H9 (cell line): ENCODE measurements at regions not wholly inside any gene's neighbourhood (a gene's known extent, or its start where the extent isn't known, plus 50 kb on each side); places are given as distances from the start of the nearest gene placed in this dataset.

Experiments
- DNase-seq: peaks from one replicate; pipeline ENCODE4 v3.0.0-alpha.2; 2017
- H2AFZ ChIP-seq: one replicate; pipeline ENCODE4 v1.6.1; 2013; ENCODE audit warnings: mild to moderate bottlenecking, low read length, control low read depth, moderate library complexity
- H2AK5ac ChIP-seq: 2 replicates; pipeline ENCODE4 v1.6.1; 2013; ENCODE audit warnings: low read length, control low read depth, mixed read lengths; ENCODE audit not compliant: insufficient read length
- H2BK120ac ChIP-seq: one replicate; pipeline ENCODE4 v1.6.1; 2013; ENCODE audit warnings: low read depth, mild to moderate bottlenecking, low read length, control low read depth, inconsistent platforms; ENCODE audit not compliant: poor library complexity, severe bottlenecking
- H2BK12ac ChIP-seq: 2 replicates; pipeline ENCODE4 v1.6.1; 2013; ENCODE audit warnings: low read length, control low read depth, mixed read lengths, low read depth; ENCODE audit not compliant: insufficient read length
- H2BK15ac ChIP-seq: 2 replicates; pipeline ENCODE4 v1.6.1; 2013; ENCODE audit warnings: low read depth, low read length, control low read depth
- H2BK20ac ChIP-seq: one replicate; pipeline ENCODE4 v1.6.1; 2013; ENCODE audit warnings: low read depth, mild to moderate bottlenecking, low read length, control low read depth, inconsistent platforms; ENCODE audit not compliant: poor library complexity, severe bottlenecking
- H2BK5ac ChIP-seq: 2 replicates; pipeline ENCODE4 v1.6.1; 2013; ENCODE audit warnings: low read length, control low read depth, mixed read lengths; ENCODE audit not compliant: insufficient read length
- H3K14ac ChIP-seq: 2 replicates; pipeline ENCODE4 v1.6.1; 2013; ENCODE audit warnings: low read length, control low read depth; ENCODE audit not compliant: insufficient read depth
- H3K18ac ChIP-seq: 2 replicates; pipeline ENCODE4 v1.6.1; 2013; ENCODE audit warnings: low read depth, mild to moderate bottlenecking, mixed read lengths, low read length, control low read depth; ENCODE audit not compliant: insufficient read length
- H3K23ac ChIP-seq: 2 replicates; pipeline ENCODE4 v1.6.1; 2013; ENCODE audit warnings: low read length, control low read depth, mixed read lengths, low read depth; ENCODE audit not compliant: insufficient read length
- H3K23me2 ChIP-seq: 2 replicates; pipeline ENCODE4 v1.6.1; 2013; ENCODE audit warnings: low read depth, mild to moderate bottlenecking, mixed read lengths, low read length, control low read depth; ENCODE audit not compliant: insufficient read length, poor library complexity, severe bottlenecking
- H3K27ac ChIP-seq: 2 replicates; pipeline ENCODE4 v1.5.1; 2013; ENCODE audit warnings: low read length, control low read depth, mixed read lengths, low read depth; ENCODE audit not compliant: insufficient read length
- H3K27me3 ChIP-seq: 2 replicates; pipeline ENCODE4 v1.6.1; 2013; ENCODE audit warnings: low read length, control low read depth, inconsistent platforms; ENCODE audit not compliant: insufficient read depth
- H3K4ac ChIP-seq: 2 replicates; pipeline ENCODE4 v1.6.1; 2013; ENCODE audit warnings: low read depth, mild to moderate bottlenecking, control low read depth, inconsistent platforms, low read length, moderate library complexity
- H3K4me1 ChIP-seq: 2 replicates; pipeline ENCODE4 v1.6.1; 2013; ENCODE audit warnings: low read length, control low read depth, inconsistent platforms; ENCODE audit not compliant: insufficient read depth
- H3K4me2 ChIP-seq: 2 replicates; pipeline ENCODE4 v1.6.1; 2013; ENCODE audit warnings: low read length, control low read depth, mixed read lengths; ENCODE audit not compliant: insufficient read length, insufficient read depth
- H3K56ac ChIP-seq: 2 replicates; pipeline ENCODE4 v1.6.1; 2013; ENCODE audit warnings: low read depth, mild to moderate bottlenecking, mixed read lengths, low read length, control low read depth; ENCODE audit not compliant: insufficient read length
- H3K79me1 ChIP-seq: 2 replicates; pipeline ENCODE4 v1.6.1; 2013; ENCODE audit warnings: low read depth, mild to moderate bottlenecking, moderate library complexity, low read length, control low read depth, inconsistent platforms; ENCODE audit not compliant: insufficient read depth, poor library complexity, severe bottlenecking
- H3K79me2 ChIP-seq: 2 replicates; pipeline ENCODE4 v1.6.1; 2013; ENCODE audit warnings: low read length, control low read depth, inconsistent platforms; ENCODE audit not compliant: insufficient read depth
- H3K9ac ChIP-seq: 2 replicates; pipeline ENCODE4 v1.6.1; 2013; ENCODE audit warnings: low read length, control low read depth, mixed read lengths; ENCODE audit not compliant: insufficient read length; ENCODE audit errors: extremely low read depth
- H3K9me3 ChIP-seq: one replicate; pipeline ENCODE4 v1.6.1; 2013; ENCODE audit warnings: low read depth, low read length, inconsistent platforms; ENCODE audit not compliant: control insufficient read depth
- H3T11ph ChIP-seq: one replicate; pipeline ENCODE4 v1.6.1; 2013; ENCODE audit warnings: mild to moderate bottlenecking, low read length, control low read depth, inconsistent platforms
- H4K20me1 ChIP-seq: one replicate; pipeline ENCODE4 v1.6.1; 2013; ENCODE audit not compliant: control insufficient read depth, insufficient read length, insufficient read depth
- H4K5ac ChIP-seq: 2 replicates; pipeline ENCODE4 v1.6.1; 2013; ENCODE audit warnings: low read depth, mild to moderate bottlenecking, mixed read lengths, low read length, control low read depth; ENCODE audit not compliant: insufficient read length
- H4K8ac ChIP-seq: replicated peaks from 2 replicates; pipeline ENCODE4 v1.6.1; 2013; ENCODE audit warnings: low read length, control low read depth, mixed read lengths, low read depth; ENCODE audit not compliant: insufficient read length
- H4K91ac ChIP-seq: 2 replicates; pipeline ENCODE4 v1.6.1; 2013; ENCODE audit warnings: low read depth, mild to moderate bottlenecking, moderate library complexity, mixed read lengths, low read length, control low read depth; ENCODE audit not compliant: insufficient read length
- H3K27ac Mint-ChIP-seq, 3 experiments: 2 replicates in 2 of 3; 3 replicates in 1 of 3; pipeline ENCODE4 v1.8.0; 2020 to 2021; ENCODE audit warnings: mixed read lengths in 3 of 3, mild to moderate bottlenecking in 1 of 3, moderate library complexity in 1 of 3
- H3K27me3 Mint-ChIP-seq: 2 replicates; pipeline ENCODE4 v1.8.0; 2021; ENCODE audit warnings: low read depth, mild to moderate bottlenecking, moderate library complexity, mixed read lengths
- H3K36me3 Mint-ChIP-seq, 3 experiments: 2 replicates in 2 of 3; 3 replicates in 1 of 3; pipeline ENCODE4 v1.8.0; 2020 to 2021; ENCODE audit warnings: low read depth in 3 of 3, mixed read lengths in 3 of 3; ENCODE audit not compliant: insufficient read depth in 1 of 3
- H3K4me1 Mint-ChIP-seq, 2 experiments: 2 replicates each; pipeline ENCODE4 v1.8.0; 2020; ENCODE audit warnings: mixed read lengths in 2 of 2
- H3K4me3 Mint-ChIP-seq, 2 experiments: 2 replicates in 1 of 2; 3 replicates in 1 of 2; pipeline ENCODE4 v1.8.0; 2020 to 2021; ENCODE audit warnings: mild to moderate bottlenecking in 2 of 2, mixed read lengths in 2 of 2, moderate library complexity in 1 of 2
- H3K9me3 Mint-ChIP-seq, 2 experiments: 2 replicates in 1 of 2; 3 replicates in 1 of 2; pipeline ENCODE4 v1.8.0; 2020; ENCODE audit warnings: mild to moderate bottlenecking in 2 of 2, mixed read lengths in 2 of 2, moderate library complexity in 1 of 2
- WGBS: extraction: QIAGEN DNeasy Blood & Tissue Kit; methylation state at CpG from one replicate; pipeline ENCODE4 v1.1.7; 2013; ENCODE audit warnings: missing lambda C conversion rate, low lambda C conversion rate, mixed read lengths; ENCODE audit not compliant: insufficient read length; ENCODE audit errors: extremely low coverage; 5-methylcytosine and 5-hydroxymethylcytosine counted together
- TF ChIP-seq, protein P1 (sequence below): fragments of 200-600 bp; sonication (generic); conservative IDR thresholded peaks from 3 replicates; pipeline ENCODE4 v1.8.0; 2021; ENCODE audit warnings: antibody characterized with exemption, mild to moderate bottlenecking

DNA sequence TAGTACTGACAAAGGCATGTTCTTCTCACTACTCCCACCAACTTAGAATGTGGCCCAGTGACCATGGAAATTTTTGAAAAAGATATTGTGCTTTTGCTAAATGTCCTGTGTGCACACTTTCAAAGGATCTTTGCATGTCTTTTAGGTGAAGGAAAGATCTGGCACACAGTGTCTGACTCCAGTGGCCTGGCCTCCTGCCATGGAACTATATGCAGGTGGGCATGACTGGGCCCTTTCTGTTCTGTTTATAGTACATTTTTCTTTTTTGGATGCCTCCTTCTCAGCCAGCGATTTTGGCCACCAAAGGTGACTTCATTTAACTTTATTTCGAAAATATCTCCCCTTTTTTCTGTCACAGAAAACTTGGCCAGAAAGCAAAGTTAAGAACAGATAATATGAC, 999.7 kb upstream of the PIK3C3 start:
- Histone ChIP-seq H3K23ac (no peak overlapping the region), H3K9ac (no peak overlapping the region), H3K79me1 (no peaks in the 10 kb centered on the region), H2AFZ (no peak overlapping the region), H3K27ac (no peak overlapping the region), H3K9me3 (no peaks in the 10 kb centered on the region), H3K79me2 (no peaks in the 10 kb centered on the region), H4K20me1 (no peaks in the 10 kb centered on the region), H2BK20ac (no peak overlapping the region), H2BK15ac (no peak overlapping the region), H3K56ac (no peak overlapping the region), H3K23me2 (no peaks in the 10 kb centered on the region), H4K5ac (no peak overlapping the region), H2BK120ac (no peak overlapping the region), H4K91ac (no peak overlapping the region), H2BK5ac (no peak overlapping the region), H4K8ac (no peak overlapping the region), H3K18ac (no peak overlapping the region), H2BK12ac (no peak overlapping the region), H3K27me3 (no peaks in the 10 kb centered on the region), H2AK5ac (no peak overlapping the region), H3K4ac (no peak overlapping the region), H3K4me2 (no peak overlapping the region), H3K4me1 (no peaks in the 10 kb centered on the region; the same call in 1 of the 2 replicates), H3T11ph (no peak overlapping the region), H3K14ac (no peak overlapping the region)
- peaks cover 13 to 16% of the 10 kb centered on the region in 2 experiments for H3K9me3 Mint-ChIP-seq
- peaks cover 9 to 13% of the 10 kb centered on the region in 2 experiments for H3K4me1 Mint-ChIP-seq
- no peaks in the 10 kb centered on the region for H3K27me3 Mint-ChIP-seq
- TF ChIP-seq, protein P1, sequence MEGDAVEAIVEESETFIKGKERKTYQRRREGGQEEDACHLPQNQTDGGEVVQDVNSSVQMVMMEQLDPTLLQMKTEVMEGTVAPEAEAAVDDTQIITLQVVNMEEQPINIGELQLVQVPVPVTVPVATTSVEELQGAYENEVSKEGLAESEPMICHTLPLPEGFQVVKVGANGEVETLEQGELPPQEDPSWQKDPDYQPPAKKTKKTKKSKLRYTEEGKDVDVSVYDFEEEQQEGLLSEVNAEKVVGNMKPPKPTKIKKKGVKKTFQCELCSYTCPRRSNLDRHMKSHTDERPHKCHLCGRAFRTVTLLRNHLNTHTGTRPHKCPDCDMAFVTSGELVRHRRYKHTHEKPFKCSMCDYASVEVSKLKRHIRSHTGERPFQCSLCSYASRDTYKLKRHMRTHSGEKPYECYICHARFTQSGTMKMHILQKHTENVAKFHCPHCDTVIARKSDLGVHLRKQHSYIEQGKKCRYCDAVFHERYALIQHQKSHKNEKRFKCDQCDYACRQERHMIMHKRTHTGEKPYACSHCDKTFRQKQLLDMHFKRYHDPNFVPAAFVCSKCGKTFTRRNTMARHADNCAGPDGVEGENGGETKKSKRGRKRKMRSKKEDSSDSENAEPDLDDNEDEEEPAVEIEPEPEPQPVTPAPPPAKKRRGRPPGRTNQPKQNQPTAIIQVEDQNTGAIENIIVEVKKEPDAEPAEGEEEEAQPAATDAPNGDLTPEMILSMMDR = no peak
- no CpG with 5 or more reads among the region's 2 CpGs for WGBS
- peaks cover 1 to 22% (median 6%) of the 10 kb centered on the region in 3 experiments; a peak in 4 of 7 replicates for H3K36me3 Mint-ChIP-seq
- H3K4me3 Mint-ChIP-seq = no peak overlapping the region
- DNase-seq = no peak
- no peak overlapping the region for H3K27ac Mint-ChIP-seq
